ENCODE measurements at regions not wholly inside any gene's neighbourhood (a gene's known extent, or its start where the extent isn't known, plus 50 kb on each side); places are given as distances from the start of the nearest gene placed in this dataset.

GRCh38 chr18:9017167-9017904 is 85.2 kb upstream of the NDUFV2 start (continued):
- TF ChIP-seq, protein P1, sequence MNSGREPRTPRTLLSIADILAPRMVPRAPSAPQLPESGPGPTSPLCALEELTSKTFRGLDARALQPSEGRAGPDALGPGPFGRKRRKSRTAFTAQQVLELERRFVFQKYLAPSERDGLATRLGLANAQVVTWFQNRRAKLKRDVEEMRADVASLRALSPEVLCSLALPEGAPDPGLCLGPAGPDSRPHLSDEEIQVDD (CRISPR knock-in tag; IDR thresholded peaks at IDR 0.05; ENCODE audit: borderline replicate concordance), result no peak
- peak; percentile 82 for TF ChIP-seq FOSL2 (CRISPR knock-in tag; IDR thresholded peaks at IDR 0.05)
- no peak for TF ChIP-seq AHDC1 (CRISPR knock-in tag; IDR thresholded peaks at IDR 0.05; ENCODE audit: borderline replicate concordance)
- peak; percentile 55 for TF ChIP-seq ZFY (CRISPR knock-in tag; IDR thresholded peaks at IDR 0.05)
- TF ChIP-seq NCOA5 (CRISPR knock-in tag; IDR thresholded peaks at IDR 0.05), result no peak
- TF ChIP-seq BCLAF1 (IDR thresholded peaks at IDR 0.05), result no peak
- TF ChIP-seq ZNF232 (CRISPR knock-in tag; IDR thresholded peaks at IDR 0.05; ENCODE audit: borderline replicate concordance), result peak; percentile 52; the same call in 1 of the 2 replicates
- no peak for TF ChIP-seq TRAFD1 (CRISPR knock-in tag; IDR thresholded peaks at IDR 0.05; ENCODE audit: borderline replicate concordance)
- TF ChIP-seq ZNF564 (CRISPR knock-in tag; IDR thresholded peaks at IDR 0.05), result no peak
- TF ChIP-seq TBL1XR1 (IDR thresholded peaks at IDR 0.05; ENCODE audit: borderline replicate concordance, low read length, partially characterized antibody), result no peak
- TF ChIP-seq ZBTB33 (CRISPR knock-in tag; IDR thresholded peaks at IDR 0.05), result peak; percentile 60; the same call in 1 of the 2 replicates
- TF ChIP-seq TCF12 (IDR thresholded peaks at IDR 0.05), result no peak
- peak; percentile 61; the same call in 1 of the 2 replicates for TF ChIP-seq TCF12 (CRISPR knock-in tag; IDR thresholded peaks at IDR 0.05)
- TF ChIP-seq ELF4 (CRISPR knock-in tag; IDR thresholded peaks at IDR 0.05; ENCODE audit: borderline replicate concordance), result no peak
- no peak for TF ChIP-seq SP2 (CRISPR knock-in tag; IDR thresholded peaks at IDR 0.05)
- 0 out of 2 replicates have a peak, but pooled peaks have one; percentile 20 for TF ChIP-seq ERF (CRISPR knock-in tag; IDR thresholded peaks at IDR 0.05)
- no peak for TF ChIP-seq ZNF577 (CRISPR knock-in tag; IDR thresholded peaks at IDR 0.05; ENCODE audit: borderline replicate concordance, low read depth)
